Mesothelial cell of epicardium (in vitro differentiated cells): ENCODE measurements at regions not wholly inside any gene's neighbourhood (a gene's known extent, or its start where the extent isn't known, plus 50 kb on each side); places are given as distances from the start of the nearest gene placed in this dataset.

Experiments
- DNase-seq, 2 experiments: peaks; one replicate each; pipeline ENCODE4 v3.0.0; 2021; ENCODE audit warnings: low spot score in 2 of 2; ENCODE audit not compliant: unreplicated experiment in 2 of 2
- H3K27ac Mint-ChIP-seq: 2 replicates; pipeline ENCODE4 v1.8.0; 2021; ENCODE audit warnings: mixed read lengths
- H3K27me3 Mint-ChIP-seq: 2 replicates; pipeline ENCODE4 v1.8.0; 2021; ENCODE audit warnings: low read depth, mixed read lengths
- H3K36me3 Mint-ChIP-seq: 2 replicates; pipeline ENCODE4 v1.8.0; 2021; ENCODE audit warnings: mixed read lengths
- H3K4me1 Mint-ChIP-seq: 2 replicates; pipeline ENCODE4 v1.8.0; 2021; ENCODE audit warnings: mixed read lengths
- H3K4me3 Mint-ChIP-seq: 2 replicates; pipeline ENCODE4 v1.8.0; 2021; ENCODE audit warnings: mild to moderate bottlenecking, moderate library complexity, mixed read lengths
- H3K9me3 Mint-ChIP-seq: 2 replicates; pipeline ENCODE4 v1.8.0; 2021; ENCODE audit warnings: mixed read lengths
- TF ChIP-seq, protein P1 (sequence below): fragments of 200-600 bp; sonication (generic); IDR thresholded peaks from one replicate; pipeline ENCODE4 v1.5.0; 2021; ENCODE audit warnings: antibody characterized with exemption; ENCODE audit not compliant: unreplicated experiment

DNA sequence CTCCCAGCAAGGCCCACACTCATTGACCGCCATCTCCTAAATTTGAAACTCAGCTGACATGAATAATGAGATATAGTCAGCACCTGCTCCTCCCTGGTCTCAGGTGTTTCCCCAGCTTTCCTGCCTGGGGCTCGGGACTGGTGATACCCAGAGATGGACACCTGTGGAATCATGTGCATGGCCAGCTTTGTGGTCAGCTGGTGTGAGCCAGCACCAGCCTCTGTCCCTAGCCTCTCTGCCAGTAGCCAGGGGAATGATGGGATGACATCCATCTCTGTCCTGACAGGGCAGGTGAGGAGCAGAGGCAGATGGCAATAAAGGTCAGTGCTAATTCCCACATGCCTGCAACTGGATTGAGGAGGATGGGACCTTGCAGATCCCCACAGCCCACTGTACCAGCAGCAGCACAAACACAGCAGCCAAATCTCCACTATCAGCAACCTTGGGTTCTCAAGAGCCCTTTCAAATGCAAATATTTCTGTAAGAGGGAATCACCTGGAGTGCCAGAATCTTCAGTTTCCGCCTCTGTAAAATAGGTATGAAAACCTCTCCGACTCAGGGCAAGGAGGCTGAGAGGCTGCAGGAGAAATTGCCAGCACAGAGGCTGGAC, 329.2 kb upstream of the ZMIZ1 start:
- Mint-ChIP-seq H3K4me3 (no peak overlapping the region), H3K4me1 (peaks cover 16% of the 10 kb centered on the region), H3K27me3 (no peaks in the 10 kb centered on the region), H3K36me3 (no peaks in the 10 kb centered on the region), H3K9me3 (no peaks in the 10 kb centered on the region), H3K27ac (no peak overlapping the region)
- DNase-seq = no peak
- TF ChIP-seq, protein P1, sequence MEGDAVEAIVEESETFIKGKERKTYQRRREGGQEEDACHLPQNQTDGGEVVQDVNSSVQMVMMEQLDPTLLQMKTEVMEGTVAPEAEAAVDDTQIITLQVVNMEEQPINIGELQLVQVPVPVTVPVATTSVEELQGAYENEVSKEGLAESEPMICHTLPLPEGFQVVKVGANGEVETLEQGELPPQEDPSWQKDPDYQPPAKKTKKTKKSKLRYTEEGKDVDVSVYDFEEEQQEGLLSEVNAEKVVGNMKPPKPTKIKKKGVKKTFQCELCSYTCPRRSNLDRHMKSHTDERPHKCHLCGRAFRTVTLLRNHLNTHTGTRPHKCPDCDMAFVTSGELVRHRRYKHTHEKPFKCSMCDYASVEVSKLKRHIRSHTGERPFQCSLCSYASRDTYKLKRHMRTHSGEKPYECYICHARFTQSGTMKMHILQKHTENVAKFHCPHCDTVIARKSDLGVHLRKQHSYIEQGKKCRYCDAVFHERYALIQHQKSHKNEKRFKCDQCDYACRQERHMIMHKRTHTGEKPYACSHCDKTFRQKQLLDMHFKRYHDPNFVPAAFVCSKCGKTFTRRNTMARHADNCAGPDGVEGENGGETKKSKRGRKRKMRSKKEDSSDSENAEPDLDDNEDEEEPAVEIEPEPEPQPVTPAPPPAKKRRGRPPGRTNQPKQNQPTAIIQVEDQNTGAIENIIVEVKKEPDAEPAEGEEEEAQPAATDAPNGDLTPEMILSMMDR = no peak

DNA sequence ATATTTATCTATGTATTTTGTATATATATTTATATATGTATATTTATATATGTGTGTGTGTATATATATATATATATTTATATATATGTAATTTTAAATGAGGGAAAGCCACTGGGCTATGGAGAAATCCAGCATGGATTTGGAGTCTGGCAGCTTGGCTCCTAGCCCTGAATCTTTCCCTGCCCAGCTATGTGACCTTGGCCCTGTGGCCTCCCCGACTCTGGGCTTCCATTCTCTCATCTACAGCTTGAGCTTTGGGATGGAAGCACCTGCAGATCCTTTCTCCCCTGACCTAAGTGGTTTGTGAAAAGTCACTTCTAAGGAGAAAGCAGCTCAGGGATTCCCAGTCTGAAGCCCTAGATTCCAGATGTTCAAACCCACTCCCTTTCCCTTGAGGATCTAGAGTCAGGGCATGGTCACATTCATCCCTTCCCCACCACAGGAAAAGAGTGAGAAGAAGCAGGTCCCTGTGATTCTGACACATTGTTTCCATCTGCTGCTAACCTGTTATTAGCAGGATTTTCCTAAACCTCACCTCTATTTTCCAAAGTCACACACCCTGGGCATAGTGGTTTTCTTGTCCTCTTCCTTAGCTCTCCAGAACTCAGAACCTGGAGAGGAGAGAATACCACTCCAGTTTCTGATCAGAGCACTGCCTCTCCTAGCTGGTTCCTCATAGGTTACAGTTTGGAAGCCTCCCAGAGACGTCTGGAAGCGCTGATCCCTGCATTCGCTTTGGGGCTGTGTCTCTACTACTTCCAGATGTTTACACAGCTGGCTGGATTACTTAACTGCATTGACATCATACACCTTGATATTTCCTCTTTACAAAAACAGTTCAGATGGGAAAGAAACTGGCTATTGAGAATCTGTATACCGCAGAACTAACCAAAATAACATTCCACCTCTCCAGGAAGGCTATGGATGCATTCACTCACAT, 327.5 kb upstream of the ZMIZ1 start:
- Mint-ChIP-seq H3K27ac (peak overlapping the region; percentile 83), H3K4me3 (no peak overlapping the region), H3K9me3 (no peaks in the 10 kb centered on the region), H3K27me3 (no peaks in the 10 kb centered on the region), H3K36me3 (no peaks in the 10 kb centered on the region), H3K4me1 (peaks cover 29% of the 10 kb centered on the region)
- DNase-seq = no peak
- TF ChIP-seq, protein P1 = no peak

DNA sequence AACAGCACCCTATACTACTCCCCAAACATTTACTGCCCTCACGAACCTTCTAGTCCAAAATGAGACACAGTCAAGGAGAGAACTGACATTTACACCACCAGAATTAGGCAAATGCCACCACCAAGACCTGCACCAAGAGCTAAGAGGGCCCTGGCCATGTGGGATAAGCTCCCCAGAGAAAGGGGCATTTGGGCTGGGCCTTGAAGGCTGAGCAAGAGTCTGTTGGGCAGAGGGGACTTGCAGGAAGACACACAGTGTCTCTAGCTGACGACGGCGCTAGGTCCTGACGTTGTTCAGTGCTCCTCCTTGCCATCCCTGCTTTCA, 326.4 kb upstream of the ZMIZ1 start:
- H3K9me3 Mint-ChIP-seq = no peaks in the 10 kb centered on the region
- H3K36me3 Mint-ChIP-seq = no peaks in the 10 kb centered on the region
- H3K4me3 Mint-ChIP-seq = no peak overlapping the region
- peak overlapping the region; percentile 35 for H3K27ac Mint-ChIP-seq
- TF ChIP-seq, protein P1 = no peak
- no peak for DNase-seq
- H3K4me1 Mint-ChIP-seq = peaks cover 38% of the 10 kb centered on the region
- H3K27me3 Mint-ChIP-seq = no peaks in the 10 kb centered on the region

DNA sequence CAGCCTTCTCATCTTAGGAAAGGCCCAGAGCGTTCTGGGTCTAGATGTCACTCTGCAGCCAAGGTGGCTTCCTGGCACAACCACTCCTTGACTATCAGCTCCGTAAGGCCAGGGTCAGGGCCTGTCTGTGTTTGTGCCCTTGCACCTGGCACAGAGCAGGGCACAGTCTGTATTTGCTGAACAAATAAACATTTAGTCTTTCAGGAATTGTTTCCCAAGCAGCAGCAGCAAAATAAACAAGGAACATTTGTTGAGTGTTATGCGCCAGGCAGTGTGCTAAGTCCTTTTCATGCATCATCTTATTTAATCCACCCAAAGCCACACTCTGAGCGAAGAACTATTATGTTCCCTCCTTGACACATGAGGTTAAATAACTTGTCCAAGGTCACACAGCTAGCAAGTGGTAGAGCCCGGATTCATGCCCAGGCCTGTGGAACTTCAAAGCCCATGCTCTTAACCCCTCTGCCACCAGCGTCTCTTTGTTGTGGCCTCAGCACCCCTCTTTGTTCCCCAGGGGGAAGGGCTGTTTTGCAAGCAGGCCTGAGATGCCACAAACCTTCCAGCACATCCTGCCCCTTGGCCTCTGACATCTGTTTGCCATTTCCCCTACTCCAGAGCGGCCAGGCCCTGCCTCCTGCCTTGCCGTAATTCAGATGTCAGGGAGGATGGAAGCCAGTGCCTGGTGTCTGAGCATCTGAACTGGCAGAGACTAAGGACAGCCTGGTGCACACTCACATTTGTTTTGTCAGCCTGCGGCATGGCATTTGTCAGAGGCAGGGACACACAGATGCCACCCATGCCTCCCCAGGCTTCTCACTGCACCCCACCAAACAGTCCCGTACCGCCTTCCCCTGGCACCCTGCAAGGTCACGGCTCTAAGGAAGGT, 325.8 kb upstream of the ZMIZ1 start:
- Mint-ChIP-seq H3K9me3 (no peaks in the 10 kb centered on the region), H3K27ac (no peak overlapping the region)
- no peak for DNase-seq

DNA sequence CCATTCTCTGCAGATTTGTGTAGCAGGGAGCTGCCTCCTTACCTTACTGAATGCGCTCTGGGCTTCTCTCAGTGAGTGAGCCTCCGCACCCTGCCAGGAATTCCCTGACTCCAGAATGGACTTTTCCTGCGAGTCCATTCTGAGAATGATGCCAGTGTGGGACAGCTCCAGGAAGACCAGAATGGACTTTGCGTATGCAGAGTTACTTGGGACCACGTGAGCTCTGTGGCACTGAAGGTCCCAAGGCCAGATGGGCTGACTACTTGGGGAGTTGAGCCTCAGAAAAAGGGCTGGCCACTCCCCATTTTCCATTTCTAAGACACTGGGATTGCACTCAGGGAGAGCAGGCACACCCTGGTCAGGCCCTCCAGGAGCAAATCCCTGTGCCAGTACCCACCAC, 324.7 kb upstream of the ZMIZ1 start:
- TF ChIP-seq, protein P1 = no peak
- Mint-ChIP-seq H3K4me1 (peaks cover 41% of the 10 kb centered on the region), H3K27me3 (no peaks in the 10 kb centered on the region), H3K4me3 (no peak overlapping the region), H3K36me3 (no peaks in the 10 kb centered on the region), H3K9me3 (no peaks in the 10 kb centered on the region), H3K27ac (peak overlapping the region; percentile 17)
- no peak for DNase-seq

More for the DNA sequence above, 325.8 kb upstream of the ZMIZ1 start:
- H3K4me1 Mint-ChIP-seq = peaks cover 43% of the 10 kb centered on the region
- no peak overlapping the region for H3K4me3 Mint-ChIP-seq
- H3K36me3 Mint-ChIP-seq = no peaks in the 10 kb centered on the region
- TF ChIP-seq, protein P1 = no peak
- no peaks in the 10 kb centered on the region for H3K27me3 Mint-ChIP-seq
